GM21529 (cell line): ENCODE measurements at regions not wholly inside any gene's neighbourhood (a gene's known extent, or its start where the extent isn't known, plus 50 kb on each side); places are given as distances from the start of the nearest gene placed in this dataset.

Source experiments
- ATAC-seq: cut with Tn5 transposase; IDR thresholded peaks from one replicate; pipeline ENCODE4 v1.9.1; 2021; ENCODE audit not compliant: unreplicated experiment

GRCh38 chr5:174326372-174326771 lies 280.9 kb downstream of the NSG2 start:
- no peak for ATAC-seq

- peak; percentile 77 for ATAC-seq
Measured at GRCh38 chr5:174327317-174327864, 281.9 kb downstream of the NSG2 start.

- no peak for ATAC-seq
Measured at GRCh38 chr5:174327896-174328295, 282.4 kb downstream of the NSG2 start.

GRCh38 chr5:174328631-174329299 lies 283.3 kb downstream of the NSG2 start:
- no peak for ATAC-seq

GRCh38 chr5:174329738-174330137 lies 284.2 kb downstream of the NSG2 start:
- ATAC-seq, result no peak

GRCh38 chr5:174335682-174336364 lies 290.3 kb downstream of the NSG2 start:
- ATAC-seq, result no peak

- no peak for ATAC-seq
Measured at GRCh38 chr5:174336479-174336878, 291.0 kb downstream of the NSG2 start.

GRCh38 chr5:174337276-174338184 lies 292.0 kb downstream of the NSG2 start:
- ATAC-seq, result no peak

GRCh38 chr5:174338185-174339010 lies 292.9 kb downstream of the NSG2 start:
- ATAC-seq, result no peak

GRCh38 chr5:174339130-174339529 lies 293.6 kb downstream of the NSG2 start:
- ATAC-seq, result no peak

GRCh38 chr5:174340226-174340625 lies 294.7 kb downstream of the NSG2 start:
- ATAC-seq, result no peak

GRCh38 chr5:174342696-174343095 lies 297.2 kb downstream of the NSG2 start:
- ATAC-seq, result no peak

GRCh38 chr5:174343826-174344225 lies 298.3 kb downstream of the NSG2 start:
- ATAC-seq, result no peak

- ATAC-seq, result no peak
Measured at GRCh38 chr5:174344335-174344734, 298.8 kb downstream of the NSG2 start.

- ATAC-seq, result no peak
Measured at GRCh38 chr5:174347183-174347582, 301.7 kb downstream of the NSG2 start.

GRCh38 chr5:174348311-174348981 lies 302.9 kb downstream of the NSG2 start:
- no peak for ATAC-seq

- no peak for ATAC-seq
Measured at GRCh38 chr5:174352681-174353080, 307.2 kb downstream of the NSG2 start.

- no peak for ATAC-seq
Measured at GRCh38 chr5:174354571-174354970, 309.1 kb downstream of the NSG2 start.

GRCh38 chr5:174355208-174355612 lies 309.7 kb downstream of the NSG2 start:
- ATAC-seq, result no peak

- ATAC-seq, result no peak
Measured at GRCh38 chr5:174355995-174356394, 310.5 kb downstream of the NSG2 start.
